HG03103 (cell line): ENCODE measurements at regions not wholly inside any gene's neighbourhood (a gene's known extent, or its start where the extent isn't known, plus 50 kb on each side); places are given as distances from the start of the nearest gene placed in this dataset.
"Not testable (repeated sequence)": the region's sequence is repeated elsewhere in the genome, so short reads cannot be mapped to it uniquely, and the experiment has no call there.

Experiments
- ATAC-seq: cut with Tn5 transposase; IDR thresholded peaks from one replicate; pipeline ENCODE4 v1.9.1; 2021; ENCODE audit warnings: low read depth; ENCODE audit not compliant: unreplicated experiment

DNA sequence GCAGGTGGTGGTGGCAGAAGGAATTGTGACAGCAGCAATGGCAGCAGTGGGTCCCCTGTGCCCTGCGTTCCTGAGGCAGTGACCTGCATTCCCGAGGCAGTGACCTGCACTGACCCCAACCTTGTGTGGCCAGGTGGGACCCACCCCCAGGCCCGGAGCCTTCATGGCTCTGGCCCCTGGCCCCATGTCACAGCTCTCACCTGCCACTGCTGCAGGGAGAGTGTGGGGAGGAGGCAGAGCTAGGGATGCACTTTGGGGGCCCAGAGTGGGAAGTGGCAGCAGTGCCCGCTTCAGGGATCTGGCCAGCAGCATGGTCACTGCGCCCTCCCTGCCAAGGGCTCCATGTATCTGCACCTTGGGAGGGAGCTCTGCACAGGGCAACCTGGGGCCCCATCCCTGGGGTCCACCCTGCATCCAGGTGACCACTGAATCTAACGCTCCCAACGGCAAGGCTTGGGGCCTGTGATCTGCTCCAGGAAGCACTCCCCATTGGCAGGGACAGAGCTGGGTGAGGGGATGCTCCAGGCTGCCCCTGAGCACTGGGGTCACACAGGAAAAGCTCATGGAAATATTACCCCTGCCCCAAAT is 618.6 kb downstream of the RWDD3 start:
- ATAC-seq, result no peak

DNA sequence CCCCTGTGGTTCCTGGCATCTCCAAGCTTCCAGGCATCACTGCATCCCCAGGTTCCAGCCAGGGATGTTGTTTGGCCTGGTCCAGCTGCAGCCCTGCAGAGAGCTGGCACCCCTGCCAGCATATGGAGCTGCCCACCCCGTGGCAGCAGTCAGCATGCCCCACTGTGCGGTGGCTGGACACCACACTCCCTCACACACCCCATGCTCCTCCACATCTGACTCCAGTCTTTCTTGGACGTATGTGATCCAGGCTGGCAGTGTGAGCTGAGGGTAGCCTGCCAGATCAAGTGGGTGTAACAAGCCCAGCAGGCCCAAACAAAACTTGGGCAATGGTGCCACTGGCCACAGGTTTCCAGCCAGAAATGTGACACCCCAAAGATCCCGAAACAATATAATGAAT is 620.4 kb downstream of the RWDD3 start:
- ATAC-seq, result no peak

DNA sequence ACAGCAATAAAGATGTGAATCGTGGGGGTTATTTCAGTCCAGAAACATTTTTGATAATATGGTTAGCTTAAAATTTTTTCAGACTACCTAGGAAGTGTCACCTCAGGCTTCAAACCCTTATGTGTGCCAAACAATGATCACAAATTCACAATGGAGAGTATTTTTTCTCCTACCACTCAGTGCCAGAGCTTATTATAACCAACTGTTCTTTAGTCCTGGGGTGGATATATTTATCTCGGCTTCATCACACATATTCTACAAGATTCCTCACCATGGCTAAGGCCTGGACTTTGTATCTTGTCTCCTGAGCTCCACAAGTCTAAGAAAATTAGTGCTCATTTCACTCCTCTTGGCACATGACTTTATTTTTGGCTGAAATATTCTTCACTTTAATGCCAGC is 629.1 kb downstream of the RWDD3 start:
- no peak for ATAC-seq

DNA sequence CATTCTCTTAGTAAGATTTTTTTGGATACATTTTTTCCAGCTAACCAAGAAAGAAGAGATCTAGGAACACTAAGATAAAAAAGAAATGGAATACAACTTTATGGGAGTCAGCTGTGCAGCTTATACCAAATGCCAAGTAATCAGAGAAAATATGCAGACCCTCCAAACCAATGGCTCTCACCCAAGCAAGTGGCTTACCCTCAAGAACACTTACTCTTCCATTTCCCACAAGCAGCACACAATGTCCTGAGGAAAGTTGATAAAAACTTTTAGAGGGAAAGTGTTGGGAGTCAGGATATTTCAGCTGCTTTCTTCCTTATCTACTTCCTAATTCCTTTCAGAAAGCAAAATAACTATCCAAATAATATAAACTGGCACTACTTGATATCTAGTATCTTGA is 631.8 kb downstream of the RWDD3 start:
- no peak for ATAC-seq

- ATAC-seq, result no peak
Measured at GRCh38 chr1:95876276-95876675, 642.3 kb downstream of the RWDD3 start.

GRCh38 chr1:95879498-95880050 is 645.6 kb downstream of the RWDD3 start:
- no peak for ATAC-seq

DNA sequence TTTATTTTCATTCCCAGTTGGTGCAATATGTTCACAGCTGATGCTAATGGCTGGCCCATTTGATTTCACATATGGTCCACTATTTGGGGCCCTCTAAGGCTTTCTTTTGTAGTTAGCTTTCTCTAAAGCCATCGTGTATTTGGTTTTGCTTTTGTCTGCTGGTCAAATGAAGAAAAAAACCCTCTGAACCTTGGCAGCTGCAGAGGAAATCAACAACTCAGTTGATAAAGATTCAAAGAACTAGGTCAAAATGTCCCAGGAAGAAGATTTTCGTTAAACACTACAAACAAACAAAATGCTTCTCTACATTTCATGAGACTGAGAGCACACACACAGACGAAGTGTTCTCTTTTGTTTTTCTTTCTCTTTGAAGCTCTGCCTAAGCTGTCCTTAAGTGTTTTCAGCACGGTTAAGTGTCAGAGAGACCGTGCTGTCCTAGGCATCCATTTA is 655.0 kb downstream of the RWDD3 start:
- ATAC-seq, result no peak

DNA sequence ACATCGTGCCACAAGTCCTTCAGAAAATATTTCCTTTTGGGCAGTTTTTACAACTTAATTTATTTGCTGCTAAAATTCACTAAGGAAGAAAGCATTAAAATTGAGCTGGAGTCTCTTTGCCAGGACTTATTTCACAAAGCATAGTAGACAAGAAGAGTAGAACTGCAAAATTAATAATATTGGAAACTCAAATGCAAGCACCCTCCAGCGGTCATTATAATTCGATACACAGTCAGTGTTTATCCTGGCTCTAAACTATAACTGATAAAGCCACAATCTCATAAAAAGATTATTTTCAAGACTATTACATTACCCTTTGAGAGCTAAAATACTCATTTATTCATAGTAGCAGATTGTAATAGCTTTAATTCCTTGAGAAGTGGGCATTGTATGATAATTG is 655.4 kb downstream of the RWDD3 start:
- no peak for ATAC-seq

- ATAC-seq, result no peak
Measured at GRCh38 chr1:95893921-95894320, 659.9 kb downstream of the RWDD3 start.

DNA sequence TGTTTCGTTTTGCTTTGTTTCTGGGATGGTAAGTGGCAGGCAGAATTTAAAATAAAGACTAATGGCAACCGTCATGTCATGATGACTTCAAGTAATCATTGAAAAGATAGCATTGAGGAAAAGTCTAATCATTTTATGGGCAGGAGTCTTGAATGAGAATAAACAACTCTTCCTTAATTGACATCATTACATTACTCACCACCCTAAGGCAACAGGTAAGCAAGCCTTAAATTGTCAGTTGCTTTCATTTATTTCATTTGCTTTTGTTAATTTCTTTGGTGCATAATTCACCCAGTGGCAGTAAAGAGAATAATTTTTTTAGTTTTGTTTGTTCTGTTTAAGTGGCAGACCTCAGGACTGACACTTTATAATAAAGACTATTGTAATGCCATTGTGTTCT is 669.0 kb downstream of the RWDD3 start:
- no peak for ATAC-seq

GRCh38 chr1:95905818-95906395 is 671.9 kb downstream of the RWDD3 start:
- no peak for ATAC-seq

GRCh38 chr1:95911739-95912138 is 677.7 kb downstream of the RWDD3 start:
- not testable (repeated sequence) for ATAC-seq

- no peak for ATAC-seq
Measured at GRCh38 chr1:95916616-95917015, 682.6 kb downstream of the RWDD3 start.

DNA sequence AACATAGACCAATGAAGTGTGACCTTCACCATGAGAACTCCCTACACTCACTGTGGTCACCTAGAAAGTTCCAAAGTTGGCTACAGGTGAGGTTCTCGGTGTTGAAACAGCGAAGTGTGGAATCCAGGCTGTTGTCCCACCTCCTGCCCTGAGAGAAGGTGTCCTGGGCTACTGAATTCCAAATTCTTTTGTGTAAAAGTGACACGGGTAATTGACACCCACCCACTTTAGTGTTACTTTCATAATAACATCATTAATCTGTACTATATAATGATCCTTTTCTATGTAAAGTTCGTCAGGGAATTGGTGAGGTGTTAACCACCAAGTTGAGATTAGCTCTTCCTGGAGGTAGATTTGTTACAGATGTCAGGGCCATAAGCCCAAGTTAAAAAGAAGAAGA is 690.7 kb downstream of the RWDD3 start:
- ATAC-seq, result no peak

- no peak for ATAC-seq
Measured at GRCh38 chr1:95926331-95926730, 692.3 kb downstream of the RWDD3 start.

DNA sequence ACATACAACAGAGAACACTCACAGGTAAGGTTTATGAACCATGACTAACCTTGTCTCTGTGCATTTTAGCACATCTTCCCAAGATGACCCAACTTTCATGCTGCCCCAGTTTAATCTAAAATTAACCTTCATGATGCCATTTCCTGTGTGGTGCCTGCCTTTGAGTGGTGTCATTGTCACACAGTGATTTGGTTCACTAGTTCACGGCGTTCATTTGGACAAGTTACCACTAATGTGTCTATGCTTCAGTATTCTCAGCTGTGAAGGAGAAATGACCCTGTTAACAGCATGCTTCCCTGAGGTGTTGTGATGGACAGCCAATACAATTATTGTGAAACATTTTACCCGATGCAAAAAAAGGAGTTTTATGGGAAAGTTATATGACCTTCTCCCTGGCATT is 693.1 kb downstream of the RWDD3 start:
- no peak for ATAC-seq

DNA sequence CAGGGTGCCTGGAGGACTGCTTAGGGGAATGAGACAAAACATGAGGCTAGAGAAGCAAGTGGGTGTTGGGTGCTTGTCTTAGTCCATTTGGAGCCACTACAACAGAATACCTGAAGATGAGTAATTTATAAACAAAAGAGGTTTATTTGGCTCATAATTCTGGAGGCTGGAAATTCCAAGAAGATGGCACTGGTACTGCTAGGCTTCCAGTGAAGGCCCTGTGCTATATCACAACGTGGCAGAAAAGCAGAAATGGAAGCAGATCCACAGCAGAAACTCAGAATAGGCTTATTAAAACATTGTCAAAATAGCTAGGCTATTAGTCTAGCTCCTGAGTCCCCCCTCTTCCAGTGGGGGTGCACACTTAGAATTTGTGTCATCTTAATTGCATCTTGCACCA is 701.7 kb downstream of the RWDD3 start:
- no peak for ATAC-seq

- ATAC-seq, result no peak
Measured at GRCh38 chr1:95941121-95941798, 707.2 kb downstream of the RWDD3 start.

DNA sequence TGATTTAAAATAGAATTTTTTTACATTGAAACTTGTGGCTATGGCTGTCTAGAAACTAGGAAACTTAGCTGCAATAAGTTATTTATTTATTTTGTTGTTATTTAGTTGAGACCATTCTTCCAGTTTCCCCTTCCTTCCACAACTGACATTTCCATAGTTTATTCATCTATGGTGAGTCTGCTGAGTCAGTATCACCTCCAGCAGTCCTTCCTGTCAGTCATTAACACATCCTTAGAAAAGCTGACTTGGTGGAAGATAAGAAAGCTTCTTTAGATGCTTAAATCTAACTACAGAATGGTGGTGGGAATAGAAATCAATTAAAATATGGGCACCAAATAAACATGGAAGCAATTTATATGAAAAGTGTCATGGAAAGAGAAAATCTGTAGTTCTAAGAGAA is 714.0 kb downstream of the RWDD3 start:
- no peak for ATAC-seq

- ATAC-seq, result no peak
Measured at GRCh38 chr1:95951371-95952102, 717.5 kb downstream of the RWDD3 start.

- no peak for ATAC-seq
Measured at GRCh38 chr1:95953015-95953414, 719.0 kb downstream of the RWDD3 start.
